PC-9 (cell line): ENCODE measurements at regions not wholly inside any gene's neighbourhood (a gene's known extent, or its start where the extent isn't known, plus 50 kb on each side); places are given as distances from the start of the nearest gene placed in this dataset.

Experiments used
- BruUV-seq: library from RNA; stranded (reverse); fragments of 400-500 nt; replicated peaks from 2 replicates; lab custom pipeline; 2021; lab: Mats Ljungman, UMichigan
- CTCF ChIA-PET: fragments of 300-600 bp; sonication (Branson Sonifier 250); formaldehyde crosslinking; loops from one replicate; lab custom pipeline; 2022; ENCODE audit warnings: antibody characterized with exemption; lab: Charles Lee
- POLR2A ChIA-PET: fragments of 300-600 bp; sonication (Branson Sonifier 250); formaldehyde crosslinking; loops from one replicate; lab custom pipeline; 2022; ENCODE audit warnings: antibody characterized with exemption; ENCODE audit not compliant: unreplicated experiment; lab: Charles Lee
- DNase-seq, 2 experiments: peaks; one replicate each; pipeline versions ENCODE4 v3.0.0 to v3.0.0-alpha.2; 2015 to 2022; ENCODE audit warnings: mixed read lengths in 1 of 2
- H2AFZ ChIP-seq: fragments of 200-600 bp; sonication (generic); 2 replicates; pipeline ENCODE4 v1.8.1; 2017; ENCODE audit warnings: antibody characterized with exemption
- H3F3A ChIP-seq: fragments of 200-600 bp; sonication (generic); 2 replicates; pipeline ENCODE4 v1.8.1; 2017; ENCODE audit warnings: antibody characterized with exemption, mild to moderate bottlenecking, low read depth; ENCODE audit not compliant: insufficient read depth
- H3K27ac ChIP-seq: fragments of 200-600 bp; sonication (generic); 2 replicates; pipeline ENCODE4 v1.6.1; 2016; ENCODE audit warnings: mixed run types
- H3K27me3 ChIP-seq: fragments of 200-600 bp; sonication (generic); 2 replicates; pipeline ENCODE4 v1.6.1; 2016; ENCODE audit warnings: low read depth, mixed run types; ENCODE audit not compliant: insufficient read depth
- H3K36me3 ChIP-seq: fragments of 200-600 bp; sonication (generic); 2 replicates; pipeline ENCODE4 v1.6.1; 2016; ENCODE audit warnings: low read depth, mixed run types
- H3K4me1 ChIP-seq: fragments of 200-600 bp; sonication (generic); replicated peaks from 2 replicates; pipeline ENCODE4 v1.6.1; 2016; ENCODE audit warnings: mixed run types; ENCODE audit not compliant: insufficient read depth
- H3K4me2 ChIP-seq: fragments of 200-600 bp; sonication (generic); 2 replicates; pipeline ENCODE4 v1.6.1; 2017; ENCODE audit warnings: mixed run types
- H3K4me3 ChIP-seq: fragments of 200-600 bp; sonication (generic); 2 replicates; pipeline ENCODE4 v1.6.1; 2016; ENCODE audit warnings: mixed run types
- H3K79me2 ChIP-seq: fragments of 200-600 bp; sonication (generic); 2 replicates; pipeline ENCODE4 v1.6.1; 2017; ENCODE audit warnings: low read depth, mixed run types
- H3K9me2 ChIP-seq: fragments of 200-600 bp; sonication (generic); 2 replicates; pipeline ENCODE4 v1.8.1; 2017; ENCODE audit warnings: mild to moderate bottlenecking; ENCODE audit not compliant: insufficient read depth
- H3K9me3 ChIP-seq: fragments of 200-600 bp; sonication (generic); 2 replicates; pipeline ENCODE4 v1.8.1; 2016; ENCODE audit warnings: low read depth; ENCODE audit not compliant: insufficient read depth
- H4K20me1 ChIP-seq: fragments of 200-600 bp; sonication (generic); 2 replicates; pipeline ENCODE4 v1.8.1; 2017; ENCODE audit not compliant: insufficient read depth
- CTCF ChIP-seq: fragments of 200-600 bp; sonication (generic); conservative IDR thresholded peaks from 2 replicates; pipeline ENCODE4 v1.6.1; 2017; ENCODE audit warnings: mixed run types, antibody characterized with exemption, mild to moderate bottlenecking, moderate library complexity
- EZH2 ChIP-seq: fragments of 200-600 bp; sonication (generic); IDR thresholded peaks from 2 replicates; pipeline ENCODE4 v1.8.0; 2017; ENCODE audit warnings: antibody characterized with exemption, low read depth
- intact Hi-C: fragments of 100-400 bp; cut with micrococcal nuclease; formaldehyde crosslinking; loops from one replicate; pipeline ENCODE4 v1.10.0; 2022; ENCODE audit not compliant: unreplicated experiment

GRCh38 chr3:106631373-106632108, 745.7 kb upstream of the CCDC54 start:
- H3K9me3 ChIP-seq: no peaks in the 10 kb centered on the region
- H3K27me3 ChIP-seq: no peaks in the 10 kb centered on the region
- POLR2A ChIA-PET: no interaction called here
- H2AFZ ChIP-seq: no peak overlapping the region
- H3K9me2 ChIP-seq: no peaks in the 10 kb centered on the region
- no TSS peak for BruUV-seq
- no peaks in the 10 kb centered on the region for H4K20me1 ChIP-seq
- no peak overlapping the region for H3K4me3 ChIP-seq
- CTCF ChIA-PET: no interaction called here
- no peaks in the 10 kb centered on the region for H3K4me1 ChIP-seq
- H3K4me2 ChIP-seq: no peak overlapping the region
- no peaks in the 10 kb centered on the region for H3F3A ChIP-seq
- no peaks in the 10 kb centered on the region for H3K79me2 ChIP-seq
- TF ChIP-seq EZH2 (no peak), CTCF (no peak)
- H3K27ac ChIP-seq: no peak overlapping the region
- no peaks in the 10 kb centered on the region for H3K36me3 ChIP-seq
- no peak for DNase-seq
- intact Hi-C loops: no loop called here

GRCh38 chr3:106635271-106635670, 742.0 kb upstream of the CCDC54 start:
- H4K20me1 ChIP-seq: no peaks in the 10 kb centered on the region
- TF ChIP-seq EZH2: no peak
- no peak for TF ChIP-seq CTCF
- POLR2A ChIA-PET: no interaction called here
- H3K4me3 ChIP-seq: no peak overlapping the region
- CTCF ChIA-PET: no interaction called here
- H3F3A ChIP-seq: no peaks in the 10 kb centered on the region
- H3K36me3 ChIP-seq: no peaks in the 10 kb centered on the region
- H3K4me2 ChIP-seq: no peak overlapping the region
- H3K9me2 ChIP-seq: no peaks in the 10 kb centered on the region
- no peaks in the 10 kb centered on the region for H3K4me1 ChIP-seq
- intact Hi-C loops: no loop called here
- H3K79me2 ChIP-seq: no peaks in the 10 kb centered on the region
- H3K9me3 ChIP-seq: no peaks in the 10 kb centered on the region
- no peak overlapping the region for H2AFZ ChIP-seq
- H3K27me3 ChIP-seq: no peaks in the 10 kb centered on the region
- BruUV-seq: no TSS peak
- H3K27ac ChIP-seq: no peak overlapping the region
- DNase-seq: no peak

- Histone ChIP-seq H3K4me3 (no peak overlapping the region), H3K27me3 (no peaks in the 10 kb centered on the region), H2AFZ (0 out of 2 replicates have a peak overlapping the region, but pooled peaks have one; percentile 6), H3K9me3 (no peaks in the 10 kb centered on the region), H3F3A (no peaks in the 10 kb centered on the region), H3K9me2 (no peaks in the 10 kb centered on the region), H4K20me1 (no peaks in the 10 kb centered on the region), H3K27ac (no peak overlapping the region), H3K4me1 (no peaks in the 10 kb centered on the region), H3K36me3 (no peaks in the 10 kb centered on the region), H3K79me2 (no peaks in the 10 kb centered on the region), H3K4me2 (no peak overlapping the region)
- ChIA-PET POLR2A (no interaction called here), CTCF (no interaction called here)
- TF ChIP-seq EZH2 (no peak), CTCF (no peak)
- intact Hi-C loops: no loop called here
- no peak for DNase-seq
- no TSS peak for BruUV-seq
Measured at GRCh38 chr3:106635826-106636225, 741.4 kb upstream of the CCDC54 start.
